Ureter (tissue), 1 donor: ENCODE measurements at regions not wholly inside any gene's neighbourhood (a gene's known extent, or its start where the extent isn't known, plus 50 kb on each side); places are given as distances from the start of the nearest gene placed in this dataset.
"Not testable (repeated sequence)": the region's sequence is repeated elsewhere in the genome, so short reads cannot be mapped to it uniquely, and the experiment has no call there.

Source experiments
- DNase-seq: peaks from one replicate; pipeline ENCODE4 v3.0.0-alpha.2; 2020; ENCODE audit warnings: low spot score
- donor health status: DM: yes; HTN: yes; CAD: no.

- no peak for DNase-seq
Observed at GRCh38 chr9:33739398-33739797, 56.0 kb upstream of the PRSS3 start.

- no peak for DNase-seq
Observed at GRCh38 chr9:33740075-33740474, 55.3 kb upstream of the PRSS3 start.

DNA sequence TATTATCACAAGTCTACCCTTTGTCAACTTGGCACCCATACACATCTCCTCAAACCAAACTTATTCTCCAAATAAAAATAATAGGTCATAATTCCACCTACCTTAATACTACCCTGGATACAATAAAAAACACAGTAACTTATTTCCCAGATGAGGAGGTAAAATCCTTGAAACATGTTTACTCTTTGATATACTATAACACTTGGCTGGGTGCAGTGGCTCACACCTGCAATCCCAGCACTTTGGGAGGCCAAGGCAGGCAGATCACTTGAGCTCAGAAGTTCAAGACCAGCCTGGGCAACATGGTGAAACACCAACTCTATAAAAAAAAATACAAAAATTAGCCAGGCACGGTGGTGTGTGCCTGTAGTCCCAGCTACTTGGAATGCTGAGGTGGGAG lies 54.4 kb upstream of the PRSS3 start:
- not testable (repeated sequence) for DNase-seq

DNA sequence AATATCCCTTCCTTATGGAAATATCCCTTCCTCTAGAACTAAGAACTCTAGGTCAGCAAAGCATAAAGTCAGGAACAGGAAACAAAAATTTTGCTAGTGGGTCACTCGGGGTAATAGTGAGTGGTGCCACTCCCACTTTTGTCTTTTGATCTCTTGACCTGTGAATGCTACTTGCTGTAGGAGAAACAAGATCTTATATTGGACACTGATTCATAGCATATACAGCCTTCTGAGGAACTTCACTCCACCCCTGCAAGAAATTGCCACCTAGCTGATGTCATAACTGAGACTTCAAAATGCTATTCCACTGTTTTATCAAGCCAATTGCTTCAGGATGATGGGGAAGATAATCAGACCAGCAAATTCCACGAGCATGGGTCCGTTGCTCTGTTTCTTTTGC lies 53.3 kb upstream of the PRSS3 start:
- no peak for DNase-seq

DNA sequence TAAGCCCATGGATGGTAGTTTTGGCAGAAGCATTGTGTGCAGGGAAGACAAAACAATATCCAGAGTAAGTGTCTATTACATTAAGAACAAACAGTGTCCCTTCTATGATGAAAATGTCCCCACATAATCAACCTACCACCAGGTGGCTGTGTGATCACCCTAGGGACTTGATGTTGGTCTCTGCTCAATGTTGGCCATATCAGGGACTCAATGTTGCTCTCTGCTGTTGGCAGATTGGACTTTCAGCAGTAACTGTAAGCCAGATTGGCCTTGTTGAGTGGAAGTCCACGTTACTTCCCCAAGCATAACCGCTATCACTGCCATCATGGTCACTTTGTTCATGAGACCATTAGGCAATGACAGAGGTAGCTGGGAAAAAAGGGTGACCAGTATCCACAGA lies 52.8 kb upstream of the PRSS3 start:
- no peak for DNase-seq
